Stimulated activated memory B cell treated with anti-CD40 and anti-IgM and Interleukin-4, amounts not matched to agents 10 μg/mL and 1 μg/mL and 100 μg/mL, for 72 hours (primary cell): ENCODE measurements at regions not wholly inside any gene's neighbourhood (a gene's known extent, or its start where the extent isn't known, plus 50 kb on each side); places are given as distances from the start of the nearest gene placed in this dataset.
"Not testable (repeated sequence)": the region's sequence is repeated elsewhere in the genome, so short reads cannot be mapped to it uniquely, and the experiment has no call there.

ENCODE experiments used
- ATAC-seq: fragments of 150-1000 bp; cut with Tn5 transposase; 2 replicates; pipeline ENCODE4 v1.10.0; 2021
- H3K27ac Mint-ChIP-seq: one replicate; pipeline ENCODE4 v1.8.0; 2022; ENCODE audit warnings: mild to moderate bottlenecking, mixed read lengths
- H3K27me3 Mint-ChIP-seq: one replicate; pipeline ENCODE4 v1.8.0; 2022; ENCODE audit warnings: mixed read lengths
- H3K36me3 Mint-ChIP-seq: one replicate; pipeline ENCODE4 v1.8.0; 2022; ENCODE audit warnings: mixed read lengths
- H3K4me1 Mint-ChIP-seq: one replicate; pipeline ENCODE4 v1.8.0; 2022; ENCODE audit warnings: mixed read lengths
- H3K4me3 Mint-ChIP-seq: one replicate; pipeline ENCODE4 v1.8.0; 2022; ENCODE audit warnings: mild to moderate bottlenecking, moderate library complexity, mixed read lengths
- H3K9me3 Mint-ChIP-seq: one replicate; pipeline ENCODE4 v1.8.0; 2022; ENCODE audit warnings: mixed read lengths

GRCh38 chr7:101725921-101726320, 91.5 kb upstream of the CUX1 start:
- no peak overlapping the region for H3K4me3 Mint-ChIP-seq
- ATAC-seq, result no peak
- no peak overlapping the region for H3K27ac Mint-ChIP-seq
- no peaks in the 10 kb centered on the region for H3K27me3 Mint-ChIP-seq
- H3K36me3 Mint-ChIP-seq, result no peaks in the 10 kb centered on the region
- no peaks in the 10 kb centered on the region for H3K4me1 Mint-ChIP-seq
- peaks cover 3% of the 10 kb centered on the region for H3K9me3 Mint-ChIP-seq

- peaks cover 9% of the 10 kb centered on the region for H3K27me3 Mint-ChIP-seq
- no peak for ATAC-seq
- no peaks in the 10 kb centered on the region for H3K4me1 Mint-ChIP-seq
- H3K4me3 Mint-ChIP-seq, result no peak overlapping the region
- peaks cover 3% of the 10 kb centered on the region for H3K9me3 Mint-ChIP-seq
- H3K27ac Mint-ChIP-seq, result no peak overlapping the region
- no peaks in the 10 kb centered on the region for H3K36me3 Mint-ChIP-seq
Measured at GRCh38 chr7:101727184-101727583, 90.2 kb upstream of the CUX1 start.

- Mint-ChIP-seq H3K27me3 (peaks cover 16% of the 10 kb centered on the region), H3K4me1 (no peaks in the 10 kb centered on the region), H3K27ac (no peak overlapping the region), H3K9me3 (peaks cover 3% of the 10 kb centered on the region), H3K36me3 (no peaks in the 10 kb centered on the region), H3K4me3 (no peak overlapping the region)
- no peak for ATAC-seq
Measured at GRCh38 chr7:101728128-101728527, 89.3 kb upstream of the CUX1 start.

GRCh38 chr7:101728873-101729240, 88.6 kb upstream of the CUX1 start:
- peaks cover 23% of the 10 kb centered on the region for H3K27me3 Mint-ChIP-seq
- not testable (repeated sequence) for H3K4me1 Mint-ChIP-seq, H3K4me3 Mint-ChIP-seq, ATAC-seq, H3K9me3 Mint-ChIP-seq, H3K27ac Mint-ChIP-seq, H3K36me3 Mint-ChIP-seq

- Mint-ChIP-seq H3K36me3 (no peaks in the 10 kb centered on the region), H3K4me3 (no peak overlapping the region), H3K27ac (no peak overlapping the region), H3K9me3 (no peaks in the 10 kb centered on the region), H3K27me3 (peaks cover 23% of the 10 kb centered on the region), H3K4me1 (no peaks in the 10 kb centered on the region)
- no peak for ATAC-seq
Measured at GRCh38 chr7:101729241-101729883, 88.1 kb upstream of the CUX1 start.

- Mint-ChIP-seq H3K4me1 (no peaks in the 10 kb centered on the region), H3K4me3 (no peak overlapping the region), H3K9me3 (no peaks in the 10 kb centered on the region), H3K36me3 (no peaks in the 10 kb centered on the region), H3K27ac (no peak overlapping the region), H3K27me3 (peaks cover 23% of the 10 kb centered on the region)
- ATAC-seq, result no peak
Measured at GRCh38 chr7:101731502-101732084, 85.8 kb upstream of the CUX1 start.

GRCh38 chr7:101733713-101734475, 83.5 kb upstream of the CUX1 start:
- Mint-ChIP-seq H3K27ac (no peak overlapping the region), H3K4me1 (no peaks in the 10 kb centered on the region)

GRCh38 chr7:101736084-101736483, 81.3 kb upstream of the CUX1 start:
- no peak overlapping the region for H3K4me3 Mint-ChIP-seq
- no peaks in the 10 kb centered on the region for H3K9me3 Mint-ChIP-seq
- no peak overlapping the region for H3K27ac Mint-ChIP-seq
- ATAC-seq, result no peak
- peaks cover 23% of the 10 kb centered on the region for H3K27me3 Mint-ChIP-seq
- H3K4me1 Mint-ChIP-seq, result peaks cover 20% of the 10 kb centered on the region
- no peaks in the 10 kb centered on the region for H3K36me3 Mint-ChIP-seq

More at GRCh38 chr7:101733713-101734475, 83.5 kb upstream of the CUX1 start:
- no peaks in the 10 kb centered on the region for H3K9me3 Mint-ChIP-seq
- H3K4me3 Mint-ChIP-seq, result no peak overlapping the region
- H3K27me3 Mint-ChIP-seq, result peaks cover 23% of the 10 kb centered on the region
- H3K36me3 Mint-ChIP-seq, result no peaks in the 10 kb centered on the region
- no peak for ATAC-seq

GRCh38 chr7:101739775-101740398, 77.5 kb upstream of the CUX1 start:
- ATAC-seq, result no peak
- Mint-ChIP-seq H3K4me1 (peaks cover 40% of the 10 kb centered on the region), H3K4me3 (no peak overlapping the region), H3K27me3 (no peaks in the 10 kb centered on the region), H3K9me3 (no peaks in the 10 kb centered on the region), H3K27ac (no peak overlapping the region), H3K36me3 (no peaks in the 10 kb centered on the region)

GRCh38 chr7:101740981-101741725, 76.3 kb upstream of the CUX1 start:
- no peaks in the 10 kb centered on the region for H3K36me3 Mint-ChIP-seq
- ATAC-seq, result peak; percentile 67
- peak overlapping the region; percentile 58 for H3K27ac Mint-ChIP-seq
- peaks cover 49% of the 10 kb centered on the region for H3K4me1 Mint-ChIP-seq
- H3K4me3 Mint-ChIP-seq, result peak overlapping the region; percentile 55
- H3K9me3 Mint-ChIP-seq, result no peaks in the 10 kb centered on the region
- H3K27me3 Mint-ChIP-seq, result no peaks in the 10 kb centered on the region

- no peaks in the 10 kb centered on the region for H3K9me3 Mint-ChIP-seq
- H3K27ac Mint-ChIP-seq, result no peak overlapping the region
- peak overlapping the region; percentile 81 for H3K4me3 Mint-ChIP-seq
- no peaks in the 10 kb centered on the region for H3K27me3 Mint-ChIP-seq
- ATAC-seq, result peak; percentile 65
- no peaks in the 10 kb centered on the region for H3K36me3 Mint-ChIP-seq
- H3K4me1 Mint-ChIP-seq, result peaks cover 55% of the 10 kb centered on the region
Measured at GRCh38 chr7:101743241-101743994, 74.0 kb upstream of the CUX1 start.

- H3K36me3 Mint-ChIP-seq, result no peaks in the 10 kb centered on the region
- no peaks in the 10 kb centered on the region for H3K9me3 Mint-ChIP-seq
- ATAC-seq, result no peak
- H3K4me1 Mint-ChIP-seq, result peaks cover 54% of the 10 kb centered on the region
- no peak overlapping the region for H3K27ac Mint-ChIP-seq
- peak overlapping the region; percentile 81 for H3K4me3 Mint-ChIP-seq
- H3K27me3 Mint-ChIP-seq, result no peaks in the 10 kb centered on the region
Measured at GRCh38 chr7:101743995-101744360, 73.4 kb upstream of the CUX1 start.

- Mint-ChIP-seq H3K27me3 (peaks cover 6% of the 10 kb centered on the region), H3K9me3 (no peaks in the 10 kb centered on the region), H3K4me1 (peaks cover 48% of the 10 kb centered on the region), H3K27ac (no peak overlapping the region), H3K4me3 (peak overlapping the region; percentile 21), H3K36me3 (no peaks in the 10 kb centered on the region)
- no peak for ATAC-seq
Measured at GRCh38 chr7:101744588-101744987, 72.8 kb upstream of the CUX1 start.

- Mint-ChIP-seq H3K27ac (no peak overlapping the region), H3K27me3 (peaks cover 23% of the 10 kb centered on the region), H3K4me3 (no peak overlapping the region), H3K4me1 (peaks cover 33% of the 10 kb centered on the region), H3K36me3 (no peaks in the 10 kb centered on the region), H3K9me3 (no peaks in the 10 kb centered on the region)
- ATAC-seq, result peak; percentile 65
Measured at GRCh38 chr7:101746314-101746713, 71.1 kb upstream of the CUX1 start.
